Ecto neural progenitor cell (in vitro differentiated cells): ENCODE measurements at regions not wholly inside any gene's neighbourhood (a gene's known extent, or its start where the extent isn't known, plus 50 kb on each side); places are given as distances from the start of the nearest gene placed in this dataset.
A peak's percentile ranks its signal among the peaks of the same experiment; 100 is the strongest.

Source experiments
- DNase-seq: peaks from one replicate; pipeline ENCODE4 v3.0.0-alpha.2; 2018; ENCODE audit warnings: low spot score

DNA sequence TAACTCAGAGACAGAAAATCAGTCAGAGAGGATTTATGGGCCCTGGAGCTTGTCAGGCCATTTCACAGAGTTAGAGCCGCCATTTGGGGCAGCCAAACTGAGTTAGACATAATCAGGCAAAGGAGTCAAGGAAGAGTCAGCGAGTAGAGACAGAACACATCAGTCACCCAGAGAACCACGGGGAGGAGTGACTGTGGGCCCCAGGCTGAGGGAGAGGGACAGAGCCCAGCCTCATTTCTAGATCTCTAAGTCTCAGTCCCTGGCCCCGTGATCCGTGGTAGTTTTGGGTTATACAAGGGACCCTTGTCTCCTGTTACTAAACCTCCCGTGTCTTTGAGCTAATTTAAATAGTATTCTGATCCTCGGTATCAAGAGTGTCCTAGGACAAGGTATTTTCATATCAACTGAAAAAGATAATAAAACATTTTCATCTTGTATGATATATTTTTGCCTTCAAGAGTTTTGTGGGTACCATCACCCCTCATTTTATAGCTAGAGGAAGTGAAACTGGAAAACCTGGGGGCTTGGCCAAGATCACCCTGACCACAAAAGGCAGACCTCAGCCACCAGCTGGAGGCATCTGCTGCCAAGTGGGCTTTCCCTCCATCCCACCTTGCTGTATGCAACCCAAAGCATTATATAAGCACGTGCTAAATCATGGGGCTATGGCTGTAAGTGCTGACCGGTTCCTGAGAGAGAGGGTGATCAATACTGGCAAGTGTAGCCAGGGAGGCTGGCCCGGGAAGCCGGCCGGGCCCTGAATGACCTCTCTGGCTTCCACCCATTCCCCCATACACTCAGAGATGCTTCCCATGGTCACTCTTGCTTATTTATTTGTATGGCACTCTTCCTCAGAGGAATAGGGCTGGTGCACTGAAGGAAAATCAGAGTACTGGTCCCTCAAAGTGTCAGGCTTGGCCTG is 204.1 kb downstream of the BCOR start:
- no peak for DNase-seq

DNA sequence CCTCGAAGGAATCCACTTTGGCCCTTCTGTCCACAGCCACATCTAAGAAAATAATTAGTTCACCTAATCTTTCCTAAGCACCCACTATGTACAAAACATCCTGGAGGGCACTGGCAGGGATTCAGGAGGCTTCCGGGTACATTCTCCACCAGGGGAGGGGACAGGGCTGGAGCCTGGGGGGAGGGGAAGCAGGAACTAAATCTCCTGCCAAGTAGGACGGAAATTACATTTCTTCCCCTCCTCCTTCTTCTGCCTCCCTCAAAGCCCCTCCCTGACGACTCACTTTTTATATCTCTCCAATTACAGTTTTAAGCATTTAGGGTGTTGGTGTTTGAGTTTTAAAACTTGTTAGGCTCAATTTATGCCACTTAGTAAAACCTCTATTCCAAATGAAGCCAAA is 203.1 kb downstream of the BCOR start:
- no peak for DNase-seq

DNA sequence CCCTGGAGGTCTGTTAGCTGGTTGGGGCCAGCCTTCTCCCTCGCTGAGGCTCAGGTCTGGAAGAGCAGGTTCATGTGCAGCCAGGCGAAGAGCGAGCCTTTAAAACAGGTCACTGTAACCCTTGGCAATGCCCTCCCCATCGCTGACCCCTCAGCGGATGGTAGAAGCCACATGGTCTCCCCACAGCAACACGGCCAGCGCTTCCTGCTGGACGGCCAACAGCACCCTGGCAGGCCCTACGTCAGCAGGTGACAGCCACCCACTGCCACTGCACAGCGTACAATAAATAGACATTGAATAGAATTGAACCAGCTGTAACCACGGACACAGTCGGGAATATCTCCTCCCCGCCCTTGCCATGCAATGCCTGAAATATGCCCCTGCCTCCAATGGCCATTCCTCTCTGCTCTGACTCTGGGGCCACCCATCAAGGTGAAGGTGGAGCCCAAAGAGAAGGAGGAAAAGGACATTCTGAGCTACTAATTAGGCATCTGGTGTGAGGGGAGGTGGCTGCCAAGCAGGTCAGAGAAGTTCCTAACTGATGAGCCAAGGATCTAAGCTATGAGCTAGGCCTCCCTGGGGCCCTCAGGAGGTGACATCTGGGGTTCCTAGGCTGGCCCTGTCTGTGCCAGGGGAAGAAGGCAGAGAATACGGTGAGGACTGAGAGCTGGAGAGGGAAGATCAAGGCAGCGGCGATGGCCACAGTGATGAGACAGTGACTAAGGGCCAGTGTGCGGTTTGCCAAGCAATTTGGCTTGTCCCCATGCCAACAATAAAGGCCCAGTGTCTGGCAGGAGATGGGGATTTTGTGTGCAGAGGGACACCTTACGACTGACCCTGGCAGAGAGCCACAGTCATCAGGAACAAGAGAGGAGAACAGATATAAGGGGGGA is 202.3 kb downstream of the BCOR start:
- no peak for DNase-seq

DNA sequence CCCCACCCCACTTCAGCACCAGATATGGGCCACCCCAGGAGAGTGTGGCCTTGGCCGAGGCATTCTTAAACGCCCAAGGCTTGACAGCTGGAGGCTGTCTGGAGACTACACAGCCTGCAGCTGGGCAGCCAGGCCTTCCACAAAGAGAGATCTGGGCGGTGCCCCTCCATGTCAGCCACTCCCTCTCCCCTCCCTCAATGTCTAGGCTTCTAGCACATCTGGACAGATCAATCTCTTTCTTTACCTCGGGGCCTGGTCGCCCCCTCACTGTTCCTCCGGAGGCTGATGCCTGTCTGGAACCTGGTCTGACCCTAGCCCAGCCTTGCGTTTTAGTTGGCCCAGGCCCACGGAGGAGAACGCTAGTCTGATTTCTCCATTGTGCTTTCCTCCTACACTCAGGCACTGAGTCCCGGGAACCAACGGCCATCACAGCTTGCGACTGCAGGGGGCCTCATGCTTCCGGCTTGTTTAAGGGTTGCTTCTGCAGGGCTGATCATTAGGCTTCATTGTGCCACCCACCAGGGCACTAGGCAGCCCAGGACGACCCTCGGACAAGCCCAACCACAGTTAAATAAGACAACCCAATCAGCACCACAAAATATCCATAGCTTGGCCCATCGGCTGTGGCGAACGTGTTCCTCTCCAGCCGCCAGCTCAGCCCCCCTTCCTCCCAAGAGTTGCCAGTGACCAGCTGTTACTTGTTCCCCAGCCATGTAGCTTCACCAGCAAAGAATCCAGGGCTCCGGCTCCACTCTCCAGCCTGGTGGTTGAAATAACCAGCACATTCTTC is 200.6 kb downstream of the BCOR start:
- DNase-seq = peak; percentile 82

DNA sequence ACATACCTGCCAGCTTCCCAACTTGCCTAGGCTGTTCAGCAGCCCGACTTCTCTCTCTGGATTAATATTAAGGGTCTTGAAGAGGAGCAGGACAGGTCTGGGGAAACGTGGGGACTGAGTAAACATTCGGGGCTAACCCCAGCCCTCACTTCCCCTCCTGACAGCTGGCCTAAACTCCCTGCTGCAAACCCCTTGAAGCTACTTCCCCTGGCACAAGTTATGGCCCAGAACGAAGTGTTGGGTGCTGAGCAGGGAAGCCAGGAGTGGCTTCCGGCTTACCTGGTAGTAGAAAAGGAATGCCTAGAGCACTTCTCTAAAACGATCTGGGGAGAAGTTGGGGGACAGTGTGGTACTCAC is 200.0 kb downstream of the BCOR start:
- no peak for DNase-seq

DNA sequence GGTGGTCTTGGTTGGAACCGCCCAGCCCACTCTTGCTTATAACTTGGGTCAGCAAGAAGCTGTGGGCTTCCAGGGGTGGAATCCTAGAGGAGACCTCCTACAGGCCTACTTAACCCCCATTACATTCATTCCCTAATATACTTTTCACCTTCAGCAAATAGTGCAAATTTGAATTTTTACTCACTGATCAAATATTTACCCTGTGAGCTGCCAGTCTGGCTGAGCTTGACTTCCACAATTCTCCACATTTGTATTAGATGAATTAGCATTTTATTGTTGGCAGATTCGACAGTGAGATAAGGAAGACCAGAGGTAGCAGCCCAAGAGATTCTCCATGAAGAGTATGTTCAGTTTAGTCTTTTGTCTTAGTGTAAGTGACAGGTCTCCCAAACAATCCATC is 199.6 kb downstream of the BCOR start:
- no peak for DNase-seq

DNA sequence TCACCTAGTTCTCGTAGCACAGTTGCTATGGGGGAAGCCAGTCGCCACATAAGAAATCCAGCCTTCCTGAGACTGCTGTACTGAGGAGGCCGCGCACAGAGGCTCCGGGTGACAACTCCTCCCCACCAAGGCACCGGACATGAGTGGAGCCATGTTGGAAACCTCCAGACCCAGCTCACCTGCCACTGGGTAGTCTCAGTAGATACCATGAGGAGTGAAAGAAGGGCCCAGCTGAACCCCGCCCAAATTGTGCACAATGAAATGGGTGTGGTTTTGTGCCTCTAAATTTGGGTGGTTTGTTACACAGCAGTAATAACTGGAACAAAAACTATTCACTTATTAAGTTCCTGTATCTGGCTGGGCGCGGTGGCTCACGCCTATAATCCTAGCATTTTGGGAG is 198.7 kb downstream of the BCOR start:
- peak; percentile 43 for DNase-seq

DNA sequence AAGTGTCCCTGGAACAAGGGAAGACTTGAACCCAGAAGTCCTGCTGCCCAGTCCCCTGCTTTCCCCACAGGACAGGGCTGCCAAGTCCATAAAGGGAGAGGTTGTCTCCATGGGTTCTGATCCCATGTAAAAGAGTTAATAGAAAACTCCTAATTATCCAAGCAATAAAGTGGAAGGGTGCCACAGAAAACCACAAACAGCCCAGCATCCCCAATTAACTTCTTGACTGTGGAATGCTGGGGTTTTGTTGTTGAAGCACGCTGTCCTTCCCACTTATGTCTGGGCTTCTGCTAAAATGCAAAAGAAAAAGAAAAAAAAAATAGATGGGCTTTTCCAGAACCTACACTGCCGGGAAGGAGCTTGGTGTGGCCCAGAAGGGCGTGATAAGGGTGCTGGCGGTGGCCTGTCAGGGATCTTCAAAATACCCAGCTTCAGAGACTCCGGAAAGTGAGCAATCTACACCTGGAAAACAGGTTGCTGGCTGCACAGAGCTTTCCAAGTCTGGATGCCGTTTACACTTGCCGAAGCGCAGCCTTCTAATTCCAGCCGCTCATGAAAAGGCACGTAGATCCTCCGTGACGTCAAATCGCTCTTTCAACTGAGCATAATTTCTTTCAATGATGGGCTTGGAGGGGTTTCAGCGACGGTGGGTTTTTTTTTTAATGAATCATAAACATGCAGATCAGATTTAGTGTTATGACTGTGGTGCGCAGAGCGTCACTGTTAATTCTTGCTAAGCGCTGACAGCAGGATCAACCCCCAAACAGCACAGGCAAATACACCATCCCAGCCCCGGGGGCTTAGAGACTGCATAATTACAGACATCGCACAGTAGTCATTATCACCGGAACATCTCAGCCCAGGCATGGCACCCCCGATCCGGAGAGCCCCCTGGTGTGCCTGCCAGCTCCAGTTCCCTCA is 197.6 kb downstream of the BCOR start:
- DNase-seq = peak; percentile 55

DNA sequence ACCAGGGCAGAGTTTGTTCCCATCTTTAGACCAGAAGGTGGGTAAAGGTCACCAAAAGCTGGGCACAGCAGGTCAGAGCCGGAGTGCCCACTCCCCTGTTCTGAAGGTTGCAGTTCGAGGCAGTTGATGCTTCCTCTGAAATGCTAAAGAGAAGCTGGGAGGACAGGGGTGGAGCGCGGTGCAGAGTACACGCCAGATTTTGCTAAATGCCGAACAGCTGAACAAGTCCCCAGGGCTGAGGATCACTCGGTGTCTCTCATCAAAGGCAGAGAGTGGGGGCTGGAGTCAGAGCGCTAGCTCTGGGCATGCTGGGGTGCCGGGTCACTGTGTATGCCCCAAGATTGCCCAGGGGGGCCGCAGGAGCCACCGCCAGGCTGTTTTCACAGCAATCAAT is 197.0 kb downstream of the BCOR start:
- DNase-seq = peak; percentile 65

DNA sequence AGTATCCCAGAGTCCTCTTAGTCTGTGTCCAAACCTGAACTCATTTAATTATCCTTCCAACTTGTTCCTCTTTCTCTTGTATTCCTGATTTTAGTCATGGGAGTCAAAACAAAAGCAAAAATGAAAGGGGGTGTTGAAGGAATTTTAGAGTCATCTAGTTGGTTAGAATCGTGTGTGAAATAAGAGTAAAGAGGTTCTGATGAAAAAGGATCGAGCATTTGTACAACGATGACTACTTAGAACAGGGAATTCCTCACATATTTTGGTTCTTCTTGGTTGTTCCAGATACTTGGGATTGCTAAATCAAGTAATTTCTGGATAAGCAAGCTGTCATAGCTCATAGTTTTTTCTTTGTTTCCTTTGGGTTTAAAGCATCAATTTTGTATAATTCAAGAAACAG is 194.4 kb downstream of the BCOR start:
- no peak for DNase-seq

DNA sequence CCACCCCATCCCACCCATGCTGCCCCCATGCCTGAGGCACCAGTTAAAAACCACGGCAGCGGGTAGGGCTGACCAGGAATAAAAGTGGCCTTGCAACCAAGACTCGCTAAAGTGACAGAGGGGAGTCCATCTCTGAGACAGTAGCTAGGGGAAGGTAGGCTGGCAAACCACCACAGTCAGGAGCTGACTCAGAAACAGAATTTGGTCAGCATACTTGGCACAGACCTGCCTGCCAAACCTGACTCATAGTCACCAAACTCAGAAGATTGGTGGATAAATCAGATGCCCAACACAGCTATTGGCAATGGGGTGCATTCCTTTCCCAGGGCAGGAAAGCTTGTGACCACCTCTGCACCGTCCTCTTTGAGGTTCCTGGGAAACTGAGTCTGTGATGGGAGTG is 193.8 kb downstream of the BCOR start:
- DNase-seq = no peak

DNA sequence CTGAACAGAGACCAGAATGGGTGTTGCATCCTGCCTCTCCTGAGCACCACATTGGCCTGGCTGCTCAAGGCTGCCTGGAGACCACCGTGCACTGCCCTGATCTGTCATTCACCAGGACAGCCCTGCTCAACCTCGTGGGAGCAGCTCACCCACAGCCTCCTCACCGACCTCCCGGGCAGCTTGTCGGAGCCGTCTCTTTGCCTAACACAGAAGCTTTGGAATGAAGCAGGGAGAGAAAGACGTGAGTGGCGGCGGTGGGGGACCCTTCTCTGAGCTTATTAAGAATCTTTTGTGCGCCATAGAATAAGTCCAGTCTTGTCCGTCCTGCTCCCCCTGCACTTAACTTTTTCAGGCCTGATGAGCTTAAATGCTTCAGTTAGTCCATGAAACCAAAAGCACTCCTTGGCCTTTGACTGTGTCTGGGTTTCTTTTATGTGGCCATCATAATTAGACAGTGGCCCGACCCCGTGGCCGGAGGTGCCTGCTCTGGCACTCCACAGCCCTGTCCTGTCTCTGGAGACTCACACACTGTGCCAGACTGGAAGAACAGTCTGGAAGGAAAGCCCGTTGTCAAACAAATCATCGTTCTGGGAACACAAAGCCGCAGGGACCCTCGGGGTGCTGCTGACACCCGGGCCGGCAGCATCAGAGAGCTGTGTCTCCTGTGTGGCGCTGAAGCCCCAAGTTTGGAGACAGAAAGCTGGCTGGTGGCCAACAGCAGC is 192.8 kb downstream of the BCOR start:
- no peak for DNase-seq

DNA sequence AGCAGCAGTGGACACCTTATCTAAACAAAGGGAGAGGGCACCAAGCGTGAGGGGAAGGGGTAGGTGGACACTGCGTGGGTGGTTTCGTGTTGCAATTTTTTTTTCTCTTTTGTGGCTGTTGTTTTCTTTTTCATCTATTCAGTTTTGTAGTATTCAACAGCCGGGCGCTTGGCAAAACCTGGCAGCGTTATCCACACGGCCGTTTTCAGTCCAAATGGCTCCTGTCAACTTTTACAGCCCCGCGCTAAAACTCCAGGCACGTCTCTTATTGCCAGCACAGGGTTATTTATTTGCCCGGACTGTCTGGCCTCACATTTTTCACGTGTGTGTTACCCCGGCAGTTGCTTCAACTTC is 192.2 kb downstream of the BCOR start:
- DNase-seq = no peak

DNA sequence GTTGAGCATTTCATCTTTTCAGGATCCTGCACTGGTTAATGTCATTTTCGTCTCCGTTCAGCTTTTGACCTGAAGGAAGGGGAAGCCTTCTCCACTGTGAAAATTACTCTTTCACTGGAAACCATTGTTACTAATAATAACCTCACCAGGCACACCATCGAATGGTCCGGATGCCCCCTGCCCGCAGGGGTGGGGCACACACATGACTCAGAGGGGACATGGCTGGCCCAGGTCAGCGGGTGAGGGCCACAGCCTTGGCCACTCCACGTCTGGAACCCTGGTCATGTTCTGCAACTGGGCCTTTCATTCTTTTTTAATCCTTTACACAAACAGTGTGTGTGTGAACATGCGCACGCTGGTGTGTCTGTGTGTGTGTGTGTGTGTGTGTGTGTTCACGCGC is 191.8 kb downstream of the BCOR start:
- DNase-seq = no peak

DNA sequence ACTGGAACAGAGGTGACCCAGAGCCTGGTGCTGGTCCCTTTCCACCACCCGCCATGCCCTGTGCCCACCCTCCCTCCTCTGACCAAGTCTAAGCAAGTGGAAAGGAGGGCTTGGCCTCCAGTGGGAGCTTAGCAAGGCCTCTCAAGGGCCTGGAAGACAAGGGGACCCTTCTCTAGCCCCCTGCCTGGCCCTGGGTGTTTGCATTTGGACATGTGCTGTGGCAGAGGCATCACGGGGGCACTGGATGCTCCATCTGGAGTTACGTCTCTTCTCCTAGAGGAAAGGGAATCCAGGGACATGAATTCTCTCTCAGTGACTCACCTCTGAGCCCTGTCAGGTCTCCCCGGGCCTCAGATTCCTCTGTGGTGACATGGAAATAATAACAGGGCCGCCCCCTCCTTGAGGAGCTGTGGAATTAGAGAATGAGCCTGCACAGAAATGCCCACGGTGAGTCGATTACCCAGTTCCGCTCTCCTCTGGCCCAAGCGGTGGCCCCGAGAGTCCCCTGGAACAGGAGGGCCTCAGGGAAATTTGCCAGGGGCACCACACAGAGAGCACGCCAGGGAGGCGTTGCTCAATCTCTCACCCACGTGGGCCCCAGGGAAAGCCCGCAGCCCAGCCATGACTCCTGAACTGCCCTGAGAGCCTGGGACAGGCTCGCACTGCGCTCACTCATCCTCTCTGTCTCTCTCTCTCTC is 189.6 kb downstream of the BCOR start:
- DNase-seq = no peak

DNA sequence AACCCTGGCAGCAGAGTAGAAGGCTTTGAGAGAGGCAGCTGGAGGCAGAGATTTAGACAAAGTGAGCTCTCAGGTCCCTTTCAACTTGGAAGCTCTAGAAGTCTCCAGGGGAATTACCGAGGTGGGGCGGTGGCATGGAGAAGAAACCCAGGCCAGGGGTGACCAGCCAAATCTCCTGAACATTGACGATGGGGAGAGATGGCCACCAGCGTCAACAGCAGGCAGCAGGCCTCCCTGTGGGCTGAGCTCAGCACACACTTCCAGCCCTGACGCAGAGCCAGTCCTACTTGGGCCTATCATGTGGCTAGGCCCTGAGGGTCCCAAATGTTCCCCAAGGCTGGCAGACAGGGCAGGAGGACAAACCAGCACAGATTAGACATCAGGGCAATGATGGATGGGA is 187.8 kb downstream of the BCOR start:
- DNase-seq = no peak

DNA sequence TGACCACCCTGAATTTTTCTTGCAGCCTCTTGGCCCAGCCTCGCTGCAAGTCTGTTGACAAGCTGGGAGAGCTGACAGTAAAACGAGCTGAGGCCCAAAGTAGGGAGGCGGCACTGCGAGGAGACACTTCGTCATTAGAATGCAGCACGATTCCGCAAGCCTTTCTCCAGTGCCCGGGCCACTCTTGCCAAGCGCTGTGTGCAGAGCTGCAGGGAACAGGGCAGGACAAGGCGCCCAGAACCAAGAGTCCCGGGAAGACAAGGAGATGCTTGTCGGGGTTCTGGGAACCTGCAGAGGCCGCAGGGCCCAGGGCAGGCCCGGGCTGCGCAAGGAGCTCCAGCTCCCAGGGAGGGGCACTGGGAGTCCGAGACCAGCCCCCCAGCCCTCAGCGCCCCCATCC is 187.1 kb downstream of the BCOR start:
- DNase-seq = no peak

DNA sequence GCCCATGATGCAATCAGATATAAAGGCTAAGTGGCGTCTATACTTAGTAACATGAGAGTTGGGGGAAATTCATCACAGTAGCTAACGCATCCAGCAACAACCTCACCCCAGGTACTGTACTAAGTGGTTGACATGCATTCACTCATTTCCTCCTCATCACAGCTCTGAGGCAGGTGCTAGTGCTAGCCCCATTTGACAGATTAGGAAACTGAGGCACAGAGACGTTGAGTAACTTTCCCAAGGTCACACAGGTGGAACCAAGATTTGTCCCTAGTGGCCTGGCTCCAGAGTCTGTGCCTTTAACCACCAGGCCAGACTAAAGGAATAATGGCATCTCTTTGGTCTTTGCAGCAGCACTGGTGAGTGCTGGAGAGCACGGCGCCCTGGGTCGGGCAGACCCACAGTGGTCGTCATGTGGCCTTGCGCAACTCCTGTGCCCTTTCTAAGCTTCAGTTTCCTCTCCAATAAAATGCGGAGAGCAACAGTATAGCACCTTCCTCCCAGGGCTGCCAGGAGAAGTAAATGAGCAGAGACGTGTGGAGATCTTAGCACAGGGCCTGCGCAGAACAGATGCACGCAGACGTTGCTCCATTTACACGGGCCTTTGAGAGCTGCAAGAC is 186.4 kb downstream of the BCOR start:
- no peak for DNase-seq

DNA sequence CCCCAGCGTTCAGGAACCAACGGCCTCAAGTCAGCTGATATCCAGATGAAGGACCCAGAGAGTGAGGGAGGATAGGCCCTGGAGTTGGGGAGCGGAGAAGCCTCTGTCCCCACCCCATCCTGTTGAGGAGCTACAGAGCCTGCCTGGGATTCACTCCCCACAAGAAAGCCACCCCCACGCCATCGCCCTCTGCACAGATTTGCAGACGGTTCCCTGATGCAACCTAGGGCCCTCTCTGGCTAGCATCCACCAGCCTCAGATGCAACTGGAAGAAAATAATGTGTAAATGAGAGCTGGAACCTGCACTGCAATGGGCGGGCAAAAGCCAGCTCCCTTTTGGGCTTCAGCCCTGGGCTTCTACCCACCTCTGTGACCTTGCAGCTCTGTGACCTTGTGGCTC is 185.6 kb downstream of the BCOR start:
- no peak for DNase-seq

DNA sequence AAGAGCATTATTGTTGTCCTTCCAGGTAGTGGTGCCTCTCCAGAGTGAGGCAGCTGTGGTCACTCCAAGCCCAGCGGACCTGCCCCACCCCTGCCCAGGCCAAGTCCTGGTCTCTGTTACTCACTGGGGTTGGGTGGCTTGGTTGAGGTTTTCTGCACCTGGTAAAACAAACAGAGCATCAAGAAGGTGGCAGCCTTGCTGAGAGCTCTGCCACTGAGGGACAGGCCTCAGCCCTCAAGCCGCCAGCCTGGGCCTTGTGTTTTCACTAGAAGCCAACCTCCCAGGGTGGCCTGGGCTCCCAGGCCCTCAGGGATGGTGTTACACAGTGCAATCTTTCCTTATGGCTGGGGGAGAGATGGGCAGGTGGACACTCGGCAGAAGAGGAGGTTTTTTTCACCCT is 182.7 kb downstream of the BCOR start:
- DNase-seq = no peak
